ENCODE measurements at regions not wholly inside any gene's neighbourhood (a gene's known extent, or its start where the extent isn't known, plus 50 kb on each side); places are given as distances from the start of the nearest gene placed in this dataset.
A peak's percentile ranks its signal among the peaks of the same experiment; 100 is the strongest.

DNA sequence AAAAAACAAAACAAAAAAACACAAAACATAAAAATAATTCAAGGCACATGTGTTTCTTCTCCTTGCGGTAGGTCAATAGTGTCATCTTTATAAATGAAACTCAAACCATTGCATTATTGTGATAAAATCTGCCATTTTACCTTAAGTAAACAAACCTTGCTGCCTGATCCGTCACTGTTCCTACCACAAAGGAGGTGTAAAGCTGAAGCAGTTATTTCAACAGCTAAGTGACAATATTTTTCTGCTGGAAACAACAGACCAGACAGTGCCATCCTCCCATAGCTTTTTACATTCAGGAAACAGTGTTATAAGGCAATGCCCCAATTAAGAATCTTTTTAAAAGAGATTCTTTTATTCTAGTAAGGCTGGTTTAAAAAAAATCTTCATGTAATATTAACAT, 242.7 kb downstream of the PPP1R2C start:
- H3K36me3 ChIP-seq (ENCODE audit: insufficient read depth, low read length): no peaks in the 10 kb centered on the region
- H2AFZ ChIP-seq (ENCODE audit: low read depth, low read length): no peak overlapping the region
- TF ChIP-seq, protein P1, sequence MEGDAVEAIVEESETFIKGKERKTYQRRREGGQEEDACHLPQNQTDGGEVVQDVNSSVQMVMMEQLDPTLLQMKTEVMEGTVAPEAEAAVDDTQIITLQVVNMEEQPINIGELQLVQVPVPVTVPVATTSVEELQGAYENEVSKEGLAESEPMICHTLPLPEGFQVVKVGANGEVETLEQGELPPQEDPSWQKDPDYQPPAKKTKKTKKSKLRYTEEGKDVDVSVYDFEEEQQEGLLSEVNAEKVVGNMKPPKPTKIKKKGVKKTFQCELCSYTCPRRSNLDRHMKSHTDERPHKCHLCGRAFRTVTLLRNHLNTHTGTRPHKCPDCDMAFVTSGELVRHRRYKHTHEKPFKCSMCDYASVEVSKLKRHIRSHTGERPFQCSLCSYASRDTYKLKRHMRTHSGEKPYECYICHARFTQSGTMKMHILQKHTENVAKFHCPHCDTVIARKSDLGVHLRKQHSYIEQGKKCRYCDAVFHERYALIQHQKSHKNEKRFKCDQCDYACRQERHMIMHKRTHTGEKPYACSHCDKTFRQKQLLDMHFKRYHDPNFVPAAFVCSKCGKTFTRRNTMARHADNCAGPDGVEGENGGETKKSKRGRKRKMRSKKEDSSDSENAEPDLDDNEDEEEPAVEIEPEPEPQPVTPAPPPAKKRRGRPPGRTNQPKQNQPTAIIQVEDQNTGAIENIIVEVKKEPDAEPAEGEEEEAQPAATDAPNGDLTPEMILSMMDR (IDR thresholded peaks at IDR 0.05; ENCODE audit: insufficient read depth, low read depth, low read length): no peak
- TF ChIP-seq EZH2 (IDR thresholded peaks at IDR 0.05; ENCODE audit: insufficient read depth, low read length): no peak
- DNase-seq (ENCODE audit: low read depth) (no peak), FAIRE-seq (no peak)
- no peaks in the 10 kb centered on the region for H3K9me3 Mint-ChIP-seq (ENCODE audit: unreplicated experiment)
- H3K27ac ChIP-seq (ENCODE audit: low read depth, low read length): no peak overlapping the region
- H3K9me3 ChIP-seq (ENCODE audit: insufficient read depth, low read depth, low read length): no peaks in the 10 kb centered on the region
- H3K27me3 ChIP-seq (ENCODE audit: insufficient read depth, low read length): no peaks in the 10 kb centered on the region
- H3K4me1 Mint-ChIP-seq (ENCODE audit: low read depth, unreplicated experiment): no peaks in the 10 kb centered on the region
- H3K4me3 ChIP-seq (ENCODE audit: insufficient read depth, low read depth, low read length): no peak overlapping the region
- H3K9ac ChIP-seq (ENCODE audit: low read length): no peak overlapping the region
- H3K4me1 ChIP-seq (ENCODE audit: insufficient read depth, low read length): no peaks in the 10 kb centered on the region
- no peaks in the 10 kb centered on the region for H4K20me1 ChIP-seq (ENCODE audit: insufficient read depth, low read length)
- H3K79me2 ChIP-seq (ENCODE audit: insufficient read depth, low read length): no peaks in the 10 kb centered on the region
- no peaks in the 10 kb centered on the region for H3K27me3 Mint-ChIP-seq (ENCODE audit: low read depth, unreplicated experiment)
- H3K4me3 Mint-ChIP-seq (ENCODE audit: unreplicated experiment): no peak overlapping the region
- no peaks in the 10 kb centered on the region for H3K36me3 Mint-ChIP-seq (ENCODE audit: low read depth, unreplicated experiment)
- H3K4me2 ChIP-seq (ENCODE audit: low read length): no peak overlapping the region
- H3K27ac Mint-ChIP-seq (ENCODE audit: unreplicated experiment): no peak overlapping the region

DNA sequence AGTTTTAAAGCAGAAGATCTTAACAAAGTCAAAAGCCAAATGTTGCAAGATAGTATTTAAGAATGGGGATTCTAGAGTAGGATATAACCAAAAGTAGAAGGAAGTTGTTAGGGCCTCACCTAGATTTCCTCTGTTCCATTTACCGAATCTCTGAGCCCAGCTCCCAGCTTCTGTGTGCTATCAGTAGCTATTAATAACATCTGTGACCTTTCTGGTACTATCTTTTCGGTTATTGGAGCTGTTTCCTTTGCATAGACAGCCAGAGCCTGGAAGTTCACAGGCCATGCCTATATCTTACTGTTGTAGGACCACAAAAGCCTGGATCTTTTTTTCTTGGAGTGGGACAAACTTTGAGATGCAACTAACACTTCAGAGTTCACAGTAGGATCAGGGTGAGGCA, 244.2 kb downstream of the PPP1R2C start:
- Mint-ChIP-seq H3K4me1 (ENCODE audit: low read depth, unreplicated experiment) (peaks cover 7% of the 10 kb centered on the region), H3K27me3 (ENCODE audit: low read depth, unreplicated experiment) (no peaks in the 10 kb centered on the region), H3K9me3 (ENCODE audit: unreplicated experiment) (no peaks in the 10 kb centered on the region), H3K27ac (ENCODE audit: unreplicated experiment) (no peak overlapping the region), H3K36me3 (ENCODE audit: low read depth, unreplicated experiment) (no peaks in the 10 kb centered on the region), H3K4me3 (ENCODE audit: unreplicated experiment) (no peak overlapping the region)
- Histone ChIP-seq H3K27me3 (ENCODE audit: insufficient read depth, low read length) (no peaks in the 10 kb centered on the region), H3K4me1 (ENCODE audit: insufficient read depth, low read length) (peaks cover 4% of the 10 kb centered on the region), H3K4me3 (ENCODE audit: insufficient read depth, low read depth, low read length) (no peak overlapping the region), H3K4me2 (ENCODE audit: low read length) (no peak overlapping the region), H3K27ac (ENCODE audit: low read depth, low read length) (no peak overlapping the region), H3K79me2 (ENCODE audit: insufficient read depth, low read length) (no peaks in the 10 kb centered on the region), H4K20me1 (ENCODE audit: insufficient read depth, low read length) (no peaks in the 10 kb centered on the region), H3K9ac (ENCODE audit: low read length) (no peak overlapping the region), H3K36me3 (ENCODE audit: insufficient read depth, low read length) (no peaks in the 10 kb centered on the region), H3K9me3 (ENCODE audit: insufficient read depth, low read depth, low read length) (no peaks in the 10 kb centered on the region), H2AFZ (ENCODE audit: low read depth, low read length) (no peak overlapping the region)
- TF ChIP-seq, protein P1 (IDR thresholded peaks at IDR 0.05; ENCODE audit: insufficient read depth, low read depth, low read length): no peak
- no peak for TF ChIP-seq EZH2 (IDR thresholded peaks at IDR 0.05; ENCODE audit: insufficient read depth, low read length)
- FAIRE-seq (peak; percentile 49), DNase-seq (ENCODE audit: low read depth) (no peak)

DNA sequence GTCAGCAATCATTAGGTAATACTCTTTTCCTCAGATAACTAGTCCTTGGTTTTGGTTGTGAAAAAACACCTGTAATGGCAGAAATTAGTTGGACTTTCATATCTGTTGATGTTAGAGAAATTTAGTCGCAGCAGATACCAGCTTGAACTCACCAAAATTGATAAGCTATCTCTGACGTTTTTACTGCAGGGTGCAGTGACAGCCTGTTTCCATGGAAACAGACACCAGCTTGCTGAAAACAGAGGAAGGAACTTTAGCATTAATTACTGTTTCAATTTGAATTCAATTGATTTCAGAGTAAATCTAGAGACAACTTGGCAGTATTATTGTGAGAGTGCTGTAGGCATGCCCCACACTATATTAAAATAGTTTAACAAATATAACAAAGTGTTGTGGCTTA, 246.5 kb downstream of the PPP1R2C start:
- Histone ChIP-seq H3K9me3 (ENCODE audit: insufficient read depth, low read depth, low read length) (no peaks in the 10 kb centered on the region), H3K36me3 (ENCODE audit: insufficient read depth, low read length) (no peaks in the 10 kb centered on the region), H3K27me3 (ENCODE audit: insufficient read depth, low read length) (no peaks in the 10 kb centered on the region), H4K20me1 (ENCODE audit: insufficient read depth, low read length) (no peaks in the 10 kb centered on the region), H3K9ac (ENCODE audit: low read length) (no peak overlapping the region), H3K79me2 (ENCODE audit: insufficient read depth, low read length) (no peaks in the 10 kb centered on the region), H3K4me3 (ENCODE audit: insufficient read depth, low read depth, low read length) (no peak overlapping the region), H3K4me1 (ENCODE audit: insufficient read depth, low read length) (peaks cover 4% of the 10 kb centered on the region), H2AFZ (ENCODE audit: low read depth, low read length) (no peak overlapping the region), H3K4me2 (ENCODE audit: low read length) (no peak overlapping the region), H3K27ac (ENCODE audit: low read depth, low read length) (no peak overlapping the region)
- no peak for FAIRE-seq
- Mint-ChIP-seq H3K27ac (ENCODE audit: unreplicated experiment) (no peak overlapping the region), H3K9me3 (ENCODE audit: unreplicated experiment) (no peaks in the 10 kb centered on the region), H3K36me3 (ENCODE audit: low read depth, unreplicated experiment) (no peaks in the 10 kb centered on the region), H3K4me1 (ENCODE audit: low read depth, unreplicated experiment) (peaks cover 8% of the 10 kb centered on the region), H3K4me3 (ENCODE audit: unreplicated experiment) (no peak overlapping the region), H3K27me3 (ENCODE audit: low read depth, unreplicated experiment) (no peaks in the 10 kb centered on the region)
- DNase-seq (ENCODE audit: low read depth): no peak
- no peak for TF ChIP-seq EZH2 (IDR thresholded peaks at IDR 0.05; ENCODE audit: insufficient read depth, low read length)
